Loucy (cell line): ENCODE measurements at regions not wholly inside any gene's neighbourhood (a gene's known extent, or its start where the extent isn't known, plus 50 kb on each side); places are given as distances from the start of the nearest gene placed in this dataset.

ENCODE experiments used
- EZH2phosphoT487 ChIP-seq: fragments of 200-600 bp; IDR thresholded peaks from 2 replicates; pipeline ENCODE4 v1.6.1; 2018; ENCODE audit warnings: antibody characterized with exemption, mild to moderate bottlenecking, moderate library complexity, borderline replicate concordance
- TF ChIP-seq, protein P1 (sequence below): fragments of 200-600 bp; sonication (generic); conservative IDR thresholded peaks from 2 replicates; pipeline ENCODE4 v1.5.1; 2014; ENCODE audit warnings: mild to moderate bottlenecking, antibody characterized with exemption, low read length

DNA sequence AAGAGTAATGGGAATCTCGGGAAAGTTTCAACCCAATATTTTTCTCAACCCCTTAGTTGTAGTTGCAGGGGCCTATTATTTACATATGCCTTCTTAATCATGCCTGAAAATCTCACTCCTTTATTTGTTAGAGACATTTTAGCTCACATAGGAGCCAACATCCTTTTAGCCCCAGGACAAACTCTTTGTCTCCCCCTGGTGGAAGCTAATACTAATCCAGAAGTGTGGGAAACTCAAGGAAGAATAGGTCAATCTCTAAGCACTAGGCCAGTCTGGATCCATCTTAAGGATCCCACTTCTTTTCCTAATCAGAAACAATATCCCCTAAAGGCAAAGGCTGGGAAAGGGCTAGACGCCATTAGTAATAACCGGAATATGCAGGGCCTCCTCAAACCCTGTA is 550.9 kb upstream of the PKDCC start:
- TF ChIP-seq EZH2phosphoT487, result no peak
- TF ChIP-seq, protein P1, sequence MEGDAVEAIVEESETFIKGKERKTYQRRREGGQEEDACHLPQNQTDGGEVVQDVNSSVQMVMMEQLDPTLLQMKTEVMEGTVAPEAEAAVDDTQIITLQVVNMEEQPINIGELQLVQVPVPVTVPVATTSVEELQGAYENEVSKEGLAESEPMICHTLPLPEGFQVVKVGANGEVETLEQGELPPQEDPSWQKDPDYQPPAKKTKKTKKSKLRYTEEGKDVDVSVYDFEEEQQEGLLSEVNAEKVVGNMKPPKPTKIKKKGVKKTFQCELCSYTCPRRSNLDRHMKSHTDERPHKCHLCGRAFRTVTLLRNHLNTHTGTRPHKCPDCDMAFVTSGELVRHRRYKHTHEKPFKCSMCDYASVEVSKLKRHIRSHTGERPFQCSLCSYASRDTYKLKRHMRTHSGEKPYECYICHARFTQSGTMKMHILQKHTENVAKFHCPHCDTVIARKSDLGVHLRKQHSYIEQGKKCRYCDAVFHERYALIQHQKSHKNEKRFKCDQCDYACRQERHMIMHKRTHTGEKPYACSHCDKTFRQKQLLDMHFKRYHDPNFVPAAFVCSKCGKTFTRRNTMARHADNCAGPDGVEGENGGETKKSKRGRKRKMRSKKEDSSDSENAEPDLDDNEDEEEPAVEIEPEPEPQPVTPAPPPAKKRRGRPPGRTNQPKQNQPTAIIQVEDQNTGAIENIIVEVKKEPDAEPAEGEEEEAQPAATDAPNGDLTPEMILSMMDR, result peak; percentile 53
